ENCODE measurements at regions not wholly inside any gene's neighbourhood (a gene's known extent, or its start where the extent isn't known, plus 50 kb on each side); places are given as distances from the start of the nearest gene placed in this dataset.

- H3K36me3 ChIP-seq (ENCODE audit: control insufficient read depth in 2 of 3, insufficient read depth in 3 of 3, low read length in 3 of 3), result no peaks in the 10 kb centered on the region
- no peak overlapping the region for H3K9ac ChIP-seq (ENCODE audit: low read length in 3 of 3)
- DNase-seq (no peak), FAIRE-seq (no peak)
- intact Hi-C loops (cut with DNase I), result no loop called here
- H3K9me3 ChIP-seq (ENCODE audit: control insufficient read depth in 2 of 3, insufficient read depth in 1 of 3, low read length in 3 of 3), result no peaks in the 10 kb centered on the region
- no peak overlapping the region for H3K27ac ChIP-seq (ENCODE audit: low read depth in 2 of 2, low read length in 2 of 2)
- TF ChIP-seq CTCF (IDR thresholded peaks at IDR 0.05; ENCODE audit: borderline replicate concordance, extremely low read depth, insufficient read depth), result no peak
- H3K4me3 ChIP-seq (ENCODE audit: low read length in 3 of 3), result no peak overlapping the region
- H3K27me3 ChIP-seq (ENCODE audit: control insufficient read depth, insufficient read depth, low read length), result no peaks in the 10 kb centered on the region
- H3K4me1 ChIP-seq (ENCODE audit: control insufficient read depth in 2 of 3, insufficient read depth in 2 of 3, low read depth in 1 of 3, low read length in 3 of 3), result no peaks in the 10 kb centered on the region
Observed at GRCh38 chr4:137681081-137681480, 148.8 kb upstream of the PCDH18 start.

DNA sequence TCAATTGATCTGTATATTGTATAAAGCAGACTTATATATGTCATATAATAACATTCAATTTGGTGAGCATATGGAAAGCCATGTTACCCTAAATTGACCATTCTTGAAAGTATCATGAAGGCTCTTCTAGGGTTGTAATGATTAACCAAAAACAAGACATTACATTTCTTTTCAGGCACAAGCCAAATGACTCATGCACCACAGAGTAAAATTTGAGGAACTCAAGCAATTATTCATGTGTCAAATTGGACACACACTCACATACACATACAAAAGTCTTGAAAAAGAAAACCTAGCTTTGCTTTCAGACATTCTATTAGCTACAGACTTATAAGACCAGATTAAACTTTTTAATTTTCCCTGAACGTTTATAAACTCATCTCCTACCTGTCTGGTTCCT lies 146.5 kb upstream of the PCDH18 start:
- Histone ChIP-seq H3K9me3 (ENCODE audit: control insufficient read depth in 2 of 3, insufficient read depth in 1 of 3, low read length in 3 of 3) (no peaks in the 10 kb centered on the region), H3K36me3 (ENCODE audit: control insufficient read depth in 2 of 3, insufficient read depth in 3 of 3, low read length in 3 of 3) (no peaks in the 10 kb centered on the region), H3K4me3 (ENCODE audit: low read length in 3 of 3) (no peak overlapping the region), H3K27ac (ENCODE audit: low read depth in 2 of 2, low read length in 2 of 2) (no peak overlapping the region), H3K9ac (ENCODE audit: low read length in 3 of 3) (no peak overlapping the region), H3K27me3 (ENCODE audit: control insufficient read depth, insufficient read depth, low read length) (no peaks in the 10 kb centered on the region), H3K4me1 (ENCODE audit: control insufficient read depth in 2 of 3, insufficient read depth in 2 of 3, low read depth in 1 of 3, low read length in 3 of 3) (no peaks in the 10 kb centered on the region)
- DNase-seq (no peak), FAIRE-seq (no peak)
- intact Hi-C loops (cut with DNase I), result no loop called here
- TF ChIP-seq CTCF (IDR thresholded peaks at IDR 0.05; ENCODE audit: borderline replicate concordance, extremely low read depth, insufficient read depth), result no peak

DNA sequence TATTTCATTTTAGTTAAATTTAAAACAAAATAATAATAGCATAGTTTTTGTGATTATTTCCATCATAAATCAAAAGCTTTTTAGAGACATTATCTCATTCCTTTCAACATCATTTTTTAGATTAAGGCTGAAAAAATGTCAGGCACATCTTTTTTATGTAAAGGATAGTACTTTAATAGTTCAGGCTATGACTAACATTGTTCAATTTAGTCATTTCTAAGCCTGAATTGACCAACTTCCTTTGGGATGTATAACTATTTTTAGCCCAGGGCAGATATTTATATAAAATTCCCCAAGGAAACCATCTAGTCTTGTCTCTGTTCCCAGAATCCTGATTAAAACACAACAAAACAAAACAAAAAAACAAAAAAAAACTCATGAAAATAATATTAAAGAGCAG lies 145.6 kb upstream of the PCDH18 start:
- no peaks in the 10 kb centered on the region for H3K4me1 ChIP-seq (ENCODE audit: control insufficient read depth in 2 of 3, insufficient read depth in 2 of 3, low read depth in 1 of 3, low read length in 3 of 3)
- DNase-seq, result no peak
- H3K27me3 ChIP-seq (ENCODE audit: control insufficient read depth, insufficient read depth, low read length), result no peaks in the 10 kb centered on the region
- H3K27ac ChIP-seq (ENCODE audit: low read depth in 2 of 2, low read length in 2 of 2), result no peak overlapping the region
- no peak overlapping the region for H3K9ac ChIP-seq (ENCODE audit: low read length in 3 of 3)
- peak; percentile 87 for FAIRE-seq
- intact Hi-C loops (cut with DNase I), result no loop called here
- no peak for TF ChIP-seq CTCF (IDR thresholded peaks at IDR 0.05; ENCODE audit: borderline replicate concordance, extremely low read depth, insufficient read depth)
- H3K36me3 ChIP-seq (ENCODE audit: control insufficient read depth in 2 of 3, insufficient read depth in 3 of 3, low read length in 3 of 3), result no peaks in the 10 kb centered on the region
- no peaks in the 10 kb centered on the region for H3K9me3 ChIP-seq (ENCODE audit: control insufficient read depth in 2 of 3, insufficient read depth in 1 of 3, low read length in 3 of 3)
- no peak overlapping the region for H3K4me3 ChIP-seq (ENCODE audit: low read length in 3 of 3)

DNA sequence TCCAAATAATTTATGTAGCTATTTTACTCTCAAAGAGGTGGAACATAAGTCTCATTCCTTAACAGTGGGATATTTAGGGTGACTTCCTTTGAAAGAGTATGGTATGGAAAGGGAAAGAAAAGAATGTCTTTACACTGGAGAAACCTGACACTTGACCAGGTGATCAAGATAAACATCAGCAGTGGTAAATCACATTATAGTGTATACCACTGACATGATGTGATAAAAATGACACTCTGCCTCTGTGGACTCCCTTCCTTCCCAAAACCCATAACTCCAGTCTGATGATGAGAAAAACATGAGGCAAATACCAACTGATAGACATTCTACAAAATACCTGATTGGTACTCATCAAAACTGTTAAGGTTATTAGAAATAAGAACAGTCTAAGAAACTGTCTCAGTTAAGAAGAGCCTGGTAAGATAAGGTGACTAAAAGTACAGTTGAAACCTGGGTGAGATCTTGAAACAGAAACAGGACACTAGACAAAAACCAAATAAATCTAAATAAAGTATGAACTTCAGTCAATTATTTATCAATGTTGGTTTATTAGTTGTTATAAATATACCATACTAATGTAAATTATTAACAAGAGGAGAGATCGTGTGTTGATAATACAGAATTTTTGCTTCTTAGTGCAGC lies 144.2 kb upstream of the PCDH18 start:
- peak in 2 of 5 donors; percentile 76 to 83 for DNase-seq
- no peaks in the 10 kb centered on the region for H3K36me3 ChIP-seq (ENCODE audit: control insufficient read depth in 2 of 3, insufficient read depth in 3 of 3, low read length in 3 of 3)
- H3K27me3 ChIP-seq (ENCODE audit: control insufficient read depth, insufficient read depth, low read length), result no peaks in the 10 kb centered on the region
- H3K9me3 ChIP-seq (ENCODE audit: control insufficient read depth in 2 of 3, insufficient read depth in 1 of 3, low read length in 3 of 3), result no peaks in the 10 kb centered on the region
- no peak overlapping the region for H3K27ac ChIP-seq (ENCODE audit: low read depth in 2 of 2, low read length in 2 of 2)
- FAIRE-seq, result no peak
- no peaks in the 10 kb centered on the region for H3K4me1 ChIP-seq (ENCODE audit: control insufficient read depth in 2 of 3, insufficient read depth in 2 of 3, low read depth in 1 of 3, low read length in 3 of 3)
- TF ChIP-seq CTCF (IDR thresholded peaks at IDR 0.05; ENCODE audit: borderline replicate concordance, extremely low read depth, insufficient read depth), result no peak
- H3K9ac ChIP-seq (ENCODE audit: low read length in 3 of 3), result no peak overlapping the region
- intact Hi-C loops (cut with DNase I), result no loop called here
- no peak overlapping the region for H3K4me3 ChIP-seq (ENCODE audit: low read length in 3 of 3)

Measured in kidney (tissue), 13 donors.